Activated CD4-positive, alpha-beta T cell treated with anti-CD3 and anti-CD28 coated beads, Interleukin-2, amount 50 U/mL, for 4 hours (primary cell): ENCODE measurements at regions not wholly inside any gene's neighbourhood (a gene's known extent, or its start where the extent isn't known, plus 50 kb on each side); places are given as distances from the start of the nearest gene placed in this dataset.

Source experiments
- DNase-seq, 2 experiments: peaks; one replicate each; pipeline ENCODE4 v3.0.0-alpha.2; 2020

DNA sequence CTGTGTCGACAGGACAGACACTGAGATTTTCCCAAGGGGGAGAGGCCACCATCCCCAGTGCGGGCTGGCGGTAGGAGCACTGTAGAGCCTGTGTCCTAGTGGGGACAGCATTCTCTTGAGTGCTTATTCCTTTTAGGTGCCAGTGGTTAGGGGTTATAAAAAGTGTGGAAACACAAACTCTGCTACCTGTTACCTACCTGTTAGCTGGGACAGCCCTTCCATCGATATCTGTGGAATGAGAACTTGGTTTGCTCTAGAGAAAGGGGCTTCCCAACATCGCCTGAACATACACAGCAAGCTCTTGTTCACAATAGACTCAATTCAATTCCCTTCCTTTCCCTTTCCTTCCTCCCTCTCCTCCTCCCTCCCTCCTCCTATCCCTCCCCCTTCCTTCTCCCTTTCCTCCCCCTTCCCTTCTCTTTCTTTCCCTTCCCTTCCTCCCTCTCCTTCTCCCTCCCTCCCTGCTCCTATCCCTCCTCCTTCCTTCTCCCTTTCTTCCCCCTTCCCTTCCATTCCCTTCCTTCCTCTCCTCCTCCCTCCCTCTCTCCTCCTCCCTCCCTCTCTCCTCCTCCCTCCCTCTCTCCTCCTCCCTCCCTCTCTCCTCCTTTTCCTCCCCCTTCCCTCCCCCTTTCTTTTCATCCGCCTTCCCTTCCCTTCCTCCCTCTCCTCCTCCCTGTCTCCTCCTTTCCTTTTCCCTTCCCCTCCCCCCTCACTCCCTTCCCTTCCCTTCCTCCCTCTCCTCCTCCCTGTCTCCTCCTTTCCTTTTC, 188.5 kb downstream of the URI1 start:
- no peak for DNase-seq

DNA sequence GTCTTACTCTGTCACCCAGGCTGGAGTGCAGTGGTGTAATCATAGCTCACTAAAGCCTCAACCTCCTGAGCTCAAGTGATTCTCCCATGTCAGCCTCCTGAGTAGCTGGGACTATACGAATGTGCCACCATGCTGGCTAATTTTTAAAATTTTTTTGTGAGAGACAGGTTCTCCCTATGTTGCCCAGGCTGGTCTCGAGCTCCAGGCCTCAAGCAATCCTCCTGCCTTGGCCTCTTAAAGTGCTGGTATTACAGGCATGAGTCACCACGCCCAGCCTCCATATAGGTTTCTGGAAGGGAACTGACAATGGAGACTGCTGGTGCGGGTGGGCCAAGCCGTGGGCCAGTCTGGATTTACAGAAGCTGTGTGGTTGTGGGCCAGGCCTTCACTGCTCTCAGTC, 189.2 kb downstream of the URI1 start:
- no peak for DNase-seq

DNA sequence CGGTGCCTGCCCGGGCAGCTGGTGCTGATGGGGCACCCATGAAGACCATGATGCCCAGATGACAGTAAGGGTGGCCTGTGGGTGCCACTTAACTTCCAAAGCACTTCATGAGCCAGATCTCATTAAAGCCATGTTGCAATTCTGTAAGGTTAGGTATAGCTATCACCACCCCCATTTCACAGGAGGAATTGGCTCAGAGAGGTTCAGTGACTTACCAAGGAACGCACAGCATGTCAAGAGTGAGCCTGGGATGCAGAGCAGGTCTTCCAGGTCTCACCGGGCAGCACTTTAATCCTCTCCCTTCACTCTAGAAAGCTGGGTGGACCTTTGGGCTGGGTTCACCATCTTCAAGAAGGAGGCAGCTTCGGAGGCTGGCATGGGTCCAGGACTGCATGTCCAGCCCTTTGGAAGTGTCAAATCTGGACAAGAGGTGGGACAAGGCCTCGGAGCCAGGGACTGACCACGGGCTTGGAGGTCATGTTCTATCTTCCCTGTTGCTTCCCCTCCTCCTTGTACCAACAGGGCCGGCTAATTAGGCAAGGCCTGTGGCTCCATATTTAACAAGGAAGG, 189.8 kb downstream of the URI1 start:
- no peak for DNase-seq

DNA sequence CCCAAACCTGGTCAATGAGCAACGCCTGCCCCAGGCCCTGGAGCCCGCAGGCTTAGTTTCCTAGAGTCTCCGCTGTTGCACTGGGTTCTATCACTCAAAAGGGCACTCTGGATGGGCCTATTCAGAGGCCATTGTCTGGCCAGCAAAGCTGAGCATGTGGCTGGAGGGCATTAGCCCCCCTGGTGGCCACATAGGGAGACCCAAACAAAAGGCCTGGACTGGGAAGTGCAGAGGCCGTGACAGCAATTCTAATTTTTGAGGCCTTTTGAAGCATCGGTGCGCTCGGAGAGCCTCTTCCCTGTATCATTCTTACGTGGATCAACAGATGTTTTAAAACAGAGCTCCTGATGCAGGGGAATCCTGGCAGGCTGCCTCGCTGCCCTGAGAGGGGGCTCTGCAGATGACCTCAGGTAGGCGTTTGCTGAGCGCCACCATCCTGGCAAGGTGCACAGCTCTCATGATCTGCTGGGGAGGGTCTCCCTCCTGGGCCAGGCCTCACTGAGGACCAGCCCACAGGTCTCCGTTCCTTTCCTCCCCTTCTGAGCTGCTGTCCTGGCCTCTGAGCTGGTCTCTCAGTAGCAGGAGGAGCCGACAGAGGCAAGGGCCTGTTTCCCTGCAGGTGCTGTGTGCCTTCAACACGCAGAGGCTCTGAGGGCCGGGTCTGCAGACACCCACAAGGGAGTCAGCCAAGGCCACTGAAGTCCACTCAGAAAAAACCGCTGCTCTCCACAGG, 190.5 kb downstream of the URI1 start:
- DNase-seq = no peak

DNA sequence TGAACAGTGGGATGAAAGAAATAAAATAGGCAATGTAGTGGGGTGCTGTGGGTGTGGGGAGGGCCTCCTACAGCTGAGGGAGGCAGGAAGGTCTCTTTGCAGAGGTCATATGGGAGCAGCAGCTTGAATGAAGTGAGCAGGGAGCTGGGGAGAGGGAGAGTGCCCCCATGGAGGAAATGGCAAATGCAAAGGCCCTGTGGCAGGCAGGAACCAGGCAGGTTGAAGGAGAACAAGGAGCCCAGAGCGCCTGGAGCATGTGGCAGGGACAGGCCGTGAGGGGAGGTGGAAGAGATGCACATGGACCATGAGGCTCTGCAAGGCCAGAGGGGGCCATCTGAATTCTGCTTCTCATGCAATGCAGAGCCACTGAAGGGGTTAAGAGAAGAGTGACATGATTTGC, 191.8 kb downstream of the URI1 start:
- DNase-seq = no peak

DNA sequence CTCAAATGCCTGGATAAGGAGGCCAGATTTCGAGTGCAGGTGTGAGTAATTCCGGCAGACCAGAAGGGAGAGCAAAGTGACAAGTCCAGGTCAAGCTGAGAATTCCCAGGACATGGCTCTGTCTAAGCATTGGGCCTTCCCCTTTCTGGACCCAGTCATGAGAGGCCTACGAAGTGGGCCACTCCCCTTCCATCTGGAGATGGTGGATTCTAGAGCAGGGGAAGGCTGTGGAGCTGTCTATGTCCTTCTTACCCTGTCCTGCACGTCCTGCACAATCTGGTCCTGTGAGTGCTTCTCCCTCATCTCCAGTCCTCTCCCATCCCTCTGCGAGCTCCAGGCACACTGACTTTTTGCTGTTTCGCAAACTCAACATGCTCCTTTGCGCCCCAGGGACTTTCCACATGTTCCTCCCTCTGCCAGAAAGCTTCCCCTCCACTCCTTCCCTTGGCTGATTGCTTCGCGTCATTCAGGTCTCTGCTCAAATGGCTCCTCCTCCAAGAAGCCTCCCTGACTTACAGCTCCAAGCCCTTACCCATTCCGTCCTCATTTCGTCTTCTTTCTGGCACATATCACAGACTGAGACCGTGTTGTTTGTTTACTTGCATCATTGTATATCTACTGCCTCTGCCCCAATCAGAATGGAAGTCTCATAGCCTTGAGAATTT, 193.2 kb downstream of the URI1 start:
- no peak for DNase-seq

DNA sequence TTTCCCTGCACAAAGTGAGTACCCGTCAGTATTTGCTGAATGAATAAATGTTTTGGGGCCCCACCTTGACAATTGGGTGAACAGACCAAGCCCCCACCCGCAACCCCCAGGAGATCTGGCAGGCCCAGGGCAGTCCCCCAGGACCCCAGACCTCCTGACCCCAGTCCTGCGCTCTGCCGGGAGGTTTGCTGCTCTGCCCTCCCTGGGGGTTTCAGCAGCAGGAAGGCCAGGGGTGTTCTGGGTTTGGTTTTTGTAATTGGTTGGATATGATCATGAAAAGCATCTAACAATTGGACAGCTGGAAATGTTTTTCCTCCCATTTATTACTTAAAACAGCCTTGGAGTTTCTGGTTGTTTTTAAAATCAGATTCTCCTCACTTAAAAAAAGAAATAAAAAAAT, 193.8 kb downstream of the URI1 start:
- DNase-seq = no peak

DNA sequence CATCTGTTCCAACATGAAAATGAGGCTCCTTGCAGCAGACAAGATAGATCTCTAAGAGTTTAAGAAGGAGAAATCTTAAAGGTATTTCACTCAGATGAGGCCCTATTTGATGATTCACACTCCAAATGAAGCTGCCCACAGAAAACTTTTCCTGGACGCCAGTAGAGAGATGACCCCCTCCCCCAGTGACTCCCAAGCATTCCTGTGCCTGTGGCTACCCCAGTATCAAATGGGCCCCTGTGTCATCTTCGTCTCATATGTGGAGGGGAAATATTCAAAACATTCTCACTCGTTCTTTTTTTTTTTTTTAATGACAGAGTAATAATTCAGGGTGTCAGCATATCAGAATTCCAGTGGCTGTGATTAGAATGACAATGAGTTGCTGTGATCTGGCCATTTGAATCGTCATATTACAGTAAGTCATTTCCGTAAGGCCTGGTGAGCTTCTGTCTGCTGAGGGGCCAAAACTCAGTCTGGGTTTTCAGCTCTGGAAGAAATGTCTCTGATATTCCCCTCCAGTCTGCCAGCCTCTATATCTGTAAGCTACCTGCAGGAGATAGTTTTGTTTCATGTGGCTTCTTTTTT, 194.7 kb downstream of the URI1 start:
- DNase-seq = no peak

DNA sequence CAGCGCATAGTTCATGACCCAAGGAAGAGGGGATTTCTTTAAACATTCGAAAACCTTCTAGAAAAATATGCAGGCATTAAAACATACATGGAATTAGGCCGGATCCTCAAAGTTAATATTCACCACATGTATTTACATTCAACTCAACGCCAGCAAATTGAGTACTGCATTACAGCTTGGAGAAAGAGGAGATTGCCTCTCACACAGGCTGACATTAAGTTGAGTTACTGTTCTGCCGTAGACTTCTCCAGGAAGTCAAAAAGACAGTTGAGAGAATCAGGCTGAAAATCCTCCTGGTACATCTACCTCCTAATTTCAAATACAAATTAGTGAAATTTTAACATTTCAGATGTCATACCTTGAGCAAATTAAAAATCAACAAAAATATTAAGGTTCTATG, 195.7 kb downstream of the URI1 start:
- DNase-seq = no peak

DNA sequence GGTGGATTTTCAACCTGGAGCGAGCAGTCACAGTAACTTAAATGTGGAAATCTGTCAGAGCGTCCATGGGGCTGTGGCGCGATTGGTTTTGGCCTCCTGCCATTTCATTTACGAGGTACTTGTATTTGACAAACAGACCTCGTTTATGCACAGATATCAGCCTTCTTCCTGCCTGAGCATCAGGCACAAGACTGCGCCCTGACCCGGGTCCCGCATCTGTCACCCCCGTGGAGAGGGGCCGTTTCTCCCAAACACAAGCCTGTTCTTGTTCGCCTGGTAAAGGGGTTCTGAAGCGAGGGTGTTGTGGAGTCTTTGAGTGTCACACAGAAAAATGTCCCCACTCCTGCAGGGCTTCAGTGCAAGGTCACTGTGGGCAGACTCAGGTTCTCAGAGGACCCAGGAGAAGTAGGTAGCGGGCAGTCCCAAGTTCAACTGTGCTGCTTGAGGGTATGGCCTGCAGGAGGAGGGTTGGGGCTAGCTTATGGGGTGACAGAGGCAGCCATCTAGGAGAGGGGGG, 202.3 kb downstream of the URI1 start:
- DNase-seq = no peak

DNA sequence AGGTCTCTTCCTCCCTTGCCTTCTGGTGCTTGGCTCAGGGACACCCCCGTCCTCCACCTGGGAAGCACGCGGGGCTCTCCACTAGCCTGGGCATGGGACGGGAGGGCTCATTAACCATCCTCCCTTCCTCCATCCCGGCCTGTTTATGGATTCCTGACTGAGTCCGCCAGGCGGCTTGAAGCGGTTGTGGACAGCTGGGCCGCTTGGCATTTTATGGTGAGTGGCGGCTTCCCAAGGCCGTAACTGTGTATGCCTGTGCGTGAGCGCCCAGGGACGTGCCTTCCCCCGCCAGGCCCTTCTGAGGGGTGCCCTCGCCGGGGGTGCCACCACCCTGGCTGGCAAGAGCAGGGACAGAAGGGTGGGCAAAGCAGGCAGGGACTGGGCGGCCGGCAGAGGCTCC, 202.8 kb downstream of the URI1 start:
- DNase-seq = no peak

DNA sequence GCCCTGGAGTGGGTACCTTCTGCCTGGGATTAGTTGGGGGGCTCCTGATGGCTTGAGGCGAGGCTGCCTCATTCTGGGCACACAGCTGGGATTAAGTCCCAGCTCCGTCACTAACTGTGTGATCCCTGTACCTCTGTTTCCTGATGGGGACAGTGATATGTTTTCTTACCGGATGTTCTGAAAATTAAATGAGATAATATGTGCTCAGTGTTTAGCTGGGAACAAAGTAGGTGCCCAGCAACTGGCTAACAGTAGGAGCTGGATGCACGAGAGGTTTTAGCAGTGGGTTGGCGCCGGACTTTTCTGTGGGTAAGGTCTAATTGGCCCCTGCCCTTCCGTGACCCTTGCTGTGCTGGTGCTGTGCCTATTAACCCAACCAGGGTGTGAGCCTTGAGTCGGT, 203.4 kb downstream of the URI1 start:
- no peak for DNase-seq

DNA sequence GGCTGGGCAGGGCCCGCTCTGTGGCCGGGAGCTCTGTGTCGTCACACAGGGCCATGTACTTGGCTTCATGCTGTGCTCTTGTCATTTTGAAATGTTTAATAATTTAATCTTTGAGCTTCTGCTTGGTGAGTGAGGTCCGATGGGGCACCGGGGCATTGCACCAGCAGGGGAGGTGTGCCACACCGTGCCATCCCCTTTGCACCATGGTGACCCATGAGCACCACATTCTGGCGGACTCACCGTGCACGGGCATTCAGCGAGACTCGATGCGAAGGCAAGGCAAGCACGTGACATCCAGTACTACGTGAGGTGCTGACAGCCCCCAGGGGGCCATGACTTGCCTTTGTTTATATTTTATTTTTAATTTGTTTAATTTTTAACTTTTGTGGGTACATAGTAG, 204.3 kb downstream of the URI1 start:
- no peak for DNase-seq

DNA sequence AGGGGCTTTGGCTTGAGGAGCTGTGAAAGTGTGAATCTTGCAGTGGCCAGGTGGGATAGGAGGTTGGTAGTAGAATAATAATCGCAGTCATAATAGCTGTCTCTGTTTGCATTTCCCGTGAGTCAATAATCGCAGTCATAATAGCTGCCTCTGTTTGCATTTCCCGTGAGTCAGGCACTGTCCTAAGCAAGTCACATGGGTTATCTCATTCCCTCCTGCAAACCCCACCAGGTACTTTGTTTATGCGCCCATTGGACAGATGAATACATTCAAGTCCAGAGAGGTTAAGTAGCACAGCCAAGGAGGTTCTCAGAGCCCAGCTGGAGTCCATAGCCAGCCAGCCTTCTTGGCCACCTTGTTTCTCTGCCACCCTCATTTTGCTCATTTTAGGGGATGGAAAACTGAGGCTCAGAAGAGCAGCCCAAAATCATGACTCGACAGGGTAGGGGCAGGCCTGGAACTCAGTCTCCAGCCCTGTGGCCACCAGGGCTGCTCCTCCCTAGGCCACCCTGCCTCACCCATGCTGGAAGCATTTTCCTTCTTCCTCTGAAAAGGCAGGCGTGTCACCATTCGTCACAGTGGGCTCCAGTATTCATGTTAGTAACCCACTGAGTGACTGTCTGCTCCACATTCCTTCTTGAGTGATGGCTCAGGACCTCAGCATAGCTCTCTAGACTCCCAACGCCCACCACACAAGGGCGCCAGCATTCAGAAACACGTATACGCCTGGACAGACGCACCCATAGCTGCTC, 206.2 kb downstream of the URI1 start:
- no peak for DNase-seq

DNA sequence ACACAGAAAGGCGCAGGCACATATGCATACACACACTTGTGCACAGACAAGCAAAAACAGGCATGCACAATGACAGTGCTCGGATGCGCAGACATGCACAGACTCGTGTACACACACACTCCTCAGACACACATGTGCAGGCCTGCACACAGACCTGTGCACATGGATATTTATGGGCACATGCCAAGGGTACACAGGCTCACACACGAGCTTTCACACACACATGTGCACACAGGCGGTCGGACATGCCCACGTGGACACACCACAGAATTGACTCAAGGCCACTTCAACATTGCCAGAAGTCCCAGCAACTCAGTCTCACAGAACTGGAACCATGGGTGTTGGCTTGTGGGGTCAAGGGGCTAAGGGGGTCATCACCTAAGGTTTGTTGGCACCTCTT, 206.8 kb downstream of the URI1 start:
- no peak for DNase-seq

DNA sequence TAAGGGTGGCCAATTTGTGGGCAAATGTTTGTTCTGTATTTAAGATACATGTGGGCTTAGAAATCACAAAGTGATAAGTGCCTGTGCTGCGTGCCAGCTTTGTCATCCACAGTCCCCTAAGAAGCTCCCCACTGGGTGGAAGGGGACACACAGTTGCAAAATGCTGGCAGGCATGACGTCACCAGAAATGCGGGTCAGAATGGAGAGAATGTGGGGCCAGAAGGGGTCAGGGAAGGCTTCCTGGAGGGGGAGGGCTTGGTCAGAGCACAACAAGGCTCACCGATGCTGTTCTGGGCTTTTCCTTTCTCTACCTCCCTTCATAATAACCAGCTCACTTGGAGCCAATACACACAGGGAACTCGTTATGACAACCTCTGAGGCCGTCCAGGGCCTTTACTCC, 207.3 kb downstream of the URI1 start:
- DNase-seq = no peak

DNA sequence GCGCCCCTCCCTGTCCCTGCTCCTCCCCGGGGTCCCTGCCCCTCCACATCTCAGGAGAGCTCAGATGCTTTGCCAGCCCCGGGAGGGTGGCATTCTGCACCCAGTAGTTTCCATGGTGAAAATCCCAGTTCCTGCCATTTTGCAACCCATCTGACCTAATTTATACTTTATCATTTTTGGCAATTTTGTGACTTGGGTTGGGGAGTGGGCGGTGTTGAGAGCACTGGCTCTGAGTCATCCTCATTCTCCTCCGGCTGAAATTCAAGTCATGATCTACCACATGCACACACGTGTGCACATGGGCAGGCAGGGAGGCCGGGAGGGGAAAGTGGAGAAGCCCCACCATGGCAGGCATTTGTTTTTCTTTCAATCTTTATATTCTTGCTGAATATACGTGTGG, 208.6 kb downstream of the URI1 start:
- no peak for DNase-seq

DNA sequence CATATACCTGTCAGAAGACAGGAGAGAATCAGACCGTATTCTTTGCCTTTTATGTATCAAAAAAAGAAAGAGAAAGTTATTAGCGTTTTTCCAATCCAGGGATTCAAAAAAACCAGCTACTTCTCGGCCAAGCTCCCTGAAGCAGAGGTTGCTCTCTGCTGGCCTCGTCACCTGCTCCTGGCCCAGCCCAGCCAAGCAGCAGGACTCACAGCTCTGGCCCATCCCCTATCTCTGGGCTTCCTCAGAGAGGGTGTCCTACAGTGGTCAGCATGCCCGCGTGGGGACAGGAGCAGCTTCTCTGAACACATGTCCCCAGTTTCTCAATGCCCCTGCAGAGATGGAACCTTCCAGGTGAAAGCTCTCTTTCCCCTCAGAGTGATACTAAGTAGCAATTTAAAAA, 209.0 kb downstream of the URI1 start:
- no peak for DNase-seq

DNA sequence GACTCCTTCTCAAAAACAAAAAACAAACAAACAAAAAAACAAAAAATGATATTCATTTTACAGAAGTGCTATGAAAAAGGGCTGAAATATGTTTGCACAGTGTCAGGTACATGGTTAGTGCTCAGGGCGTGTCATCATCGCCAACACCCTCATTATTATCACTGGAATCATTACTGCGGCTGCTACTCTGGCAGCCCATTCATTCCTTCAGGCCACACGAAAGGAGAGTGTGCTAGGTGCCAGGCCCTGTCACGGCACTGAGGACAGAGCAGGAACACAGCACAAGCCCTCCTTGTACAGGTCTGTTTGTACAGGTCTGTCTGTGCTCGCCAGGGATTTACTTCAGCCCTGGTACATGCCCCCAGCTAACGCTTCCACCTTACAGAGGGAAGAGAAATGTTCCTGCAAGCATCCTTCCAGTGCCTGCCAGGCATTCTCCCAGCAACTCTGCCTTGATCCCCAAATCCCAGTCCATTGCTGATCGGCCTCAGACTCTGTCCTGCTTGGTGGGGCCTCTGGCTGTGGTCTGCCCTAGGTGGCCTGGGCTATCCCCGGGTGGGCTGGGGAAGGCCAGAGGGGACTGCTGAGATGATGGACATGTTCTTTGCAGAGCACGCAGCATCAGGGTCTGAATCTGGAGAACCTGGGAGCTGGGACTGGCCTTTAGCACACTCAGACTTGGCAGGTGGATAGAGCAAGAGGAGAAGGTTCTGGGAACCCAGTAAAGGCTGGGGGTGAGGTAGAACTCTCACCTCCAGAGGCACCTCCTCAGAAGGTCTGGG, 210.7 kb downstream of the URI1 start:
- DNase-seq = no peak

DNA sequence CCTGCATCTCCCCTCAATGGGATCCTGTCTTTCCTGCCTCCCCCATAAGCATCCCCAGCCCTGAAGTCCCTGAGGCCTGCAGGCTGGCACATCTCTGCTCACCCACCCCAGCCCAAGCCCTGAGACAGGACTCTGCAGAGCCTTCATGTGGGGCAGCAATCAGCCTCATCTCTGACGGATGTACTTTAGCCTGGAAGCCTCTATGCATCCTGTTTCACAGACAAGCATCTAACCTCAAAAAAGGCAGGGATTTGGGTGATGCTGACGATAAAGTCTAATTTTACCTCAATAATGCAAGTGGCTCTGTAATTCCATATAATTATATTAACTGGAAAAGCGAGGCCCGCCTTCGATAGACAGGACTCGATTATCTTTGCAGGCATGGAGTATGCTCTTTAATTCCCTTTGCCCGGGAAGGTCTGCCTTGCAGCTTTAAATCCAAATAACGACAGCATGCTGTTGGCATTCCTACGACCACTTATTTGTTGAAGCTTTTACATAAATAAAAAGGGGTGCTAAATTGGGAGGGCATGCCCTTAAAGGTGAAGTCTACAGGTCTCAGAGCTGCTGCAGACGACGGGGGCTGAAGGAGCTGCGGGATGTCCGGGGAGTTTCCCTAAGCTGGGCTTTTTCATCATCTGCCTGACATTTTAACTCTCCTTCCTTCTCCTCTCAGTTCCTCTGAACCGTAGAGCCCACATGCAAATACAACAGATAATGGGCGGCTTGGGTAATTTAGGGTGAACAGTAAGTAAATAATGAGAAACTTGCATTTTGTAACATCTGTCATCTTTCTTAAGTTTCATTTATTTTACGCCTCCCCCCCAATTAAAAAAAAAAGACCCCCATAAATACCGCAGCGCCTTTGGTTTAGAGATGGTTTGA, 211.5 kb downstream of the URI1 start:
- no peak for DNase-seq

DNA sequence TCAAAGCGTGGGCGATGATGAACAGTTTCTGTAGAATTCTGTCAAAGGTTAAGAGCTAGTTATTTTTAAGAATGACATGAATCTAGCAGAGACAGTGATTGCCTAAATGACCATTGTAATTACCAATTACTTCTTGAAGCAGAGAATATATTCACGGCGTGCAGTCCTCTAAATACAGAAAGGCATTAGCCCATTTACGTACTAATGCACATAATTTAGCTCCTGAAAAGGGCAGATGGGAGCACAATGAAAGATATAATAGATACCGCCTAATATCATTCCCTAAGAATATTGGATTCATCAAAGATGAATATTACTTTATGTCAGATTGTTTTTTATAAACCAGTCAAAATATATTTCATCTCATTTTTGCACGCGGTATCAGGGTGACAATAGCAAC, 212.4 kb downstream of the URI1 start:
- no peak for DNase-seq
